NCI-H524 (cell line): ENCODE measurements at regions not wholly inside any gene's neighbourhood (a gene's known extent, or its start where the extent isn't known, plus 50 kb on each side); places are given as distances from the start of the nearest gene placed in this dataset.
A peak's percentile ranks its signal among the peaks of the same experiment; 100 is the strongest.

Experiments
- DNase-seq, 2 experiments: peaks; one replicate each; lab custom pipeline; 2025; lab: John Stamatoyannopoulos, UW

GRCh38 chr9:23538461-23539003 lies 287.5 kb downstream of the ELAVL2 start:
- peak; percentile 11 to 35 for DNase-seq

- peak in 1 of 2 experiments; percentile 26 for DNase-seq
Measured at GRCh38 chr9:23539311-23539710, 286.7 kb downstream of the ELAVL2 start.

- peak; percentile 21 to 60 for DNase-seq
Measured at GRCh38 chr9:23541976-23542375, 284.1 kb downstream of the ELAVL2 start.

GRCh38 chr9:23542438-23542837 lies 283.6 kb downstream of the ELAVL2 start:
- DNase-seq: no peak

- DNase-seq: no peak
Measured at GRCh38 chr9:23542927-23543326, 283.1 kb downstream of the ELAVL2 start.

GRCh38 chr9:23543419-23543818 lies 282.6 kb downstream of the ELAVL2 start:
- DNase-seq: no peak

GRCh38 chr9:23545728-23546127 lies 280.3 kb downstream of the ELAVL2 start:
- DNase-seq: no peak

- DNase-seq: peak; percentile 84 to 94
Measured at GRCh38 chr9:23551311-23551721, 274.7 kb downstream of the ELAVL2 start.

GRCh38 chr9:23551929-23552707 lies 273.9 kb downstream of the ELAVL2 start:
- no peak for DNase-seq

GRCh38 chr9:23552876-23553601 lies 273.0 kb downstream of the ELAVL2 start:
- no peak for DNase-seq

GRCh38 chr9:23554686-23555085 lies 271.4 kb downstream of the ELAVL2 start:
- DNase-seq: peak; percentile 25 to 62

- no peak for DNase-seq
Measured at GRCh38 chr9:23555851-23556250, 270.2 kb downstream of the ELAVL2 start.

- peak; percentile 29 to 70 for DNase-seq
Measured at GRCh38 chr9:23556459-23556858, 269.6 kb downstream of the ELAVL2 start.

GRCh38 chr9:23557689-23558088 lies 268.4 kb downstream of the ELAVL2 start:
- DNase-seq: no peak

GRCh38 chr9:23559522-23559921 lies 266.5 kb downstream of the ELAVL2 start:
- no peak for DNase-seq

- no peak for DNase-seq
Measured at GRCh38 chr9:23563517-23563916, 262.5 kb downstream of the ELAVL2 start.

GRCh38 chr9:23567516-23568165 lies 258.4 kb downstream of the ELAVL2 start:
- DNase-seq: no peak

- DNase-seq: no peak
Measured at GRCh38 chr9:23571414-23572104, 254.5 kb downstream of the ELAVL2 start.

- DNase-seq: no peak
Measured at GRCh38 chr9:23573800-23574199, 252.2 kb downstream of the ELAVL2 start.

- no peak for DNase-seq
Measured at GRCh38 chr9:23577611-23578010, 248.4 kb downstream of the ELAVL2 start.

GRCh38 chr9:23581931-23582330 lies 244.1 kb downstream of the ELAVL2 start:
- DNase-seq: no peak

- DNase-seq: no peak
Measured at GRCh38 chr9:23582836-23583235, 243.2 kb downstream of the ELAVL2 start.
